ENCODE measurements at regions not wholly inside any gene's neighbourhood (a gene's known extent, or its start where the extent isn't known, plus 50 kb on each side); places are given as distances from the start of the nearest gene placed in this dataset.
"Not testable (repeated sequence)": the region's sequence is repeated elsewhere in the genome, so short reads cannot be mapped to it uniquely, and the experiment has no call there.

- DNase-seq (ENCODE audit: low spot score), result no peak
Observed at GRCh38 chr10:37733822-37734221, 123.6 kb downstream of the ZNF248 start.

- no peak for DNase-seq (ENCODE audit: low spot score)
Observed at GRCh38 chr10:37732685-37733084, 124.7 kb downstream of the ZNF248 start.

GRCh38 chr10:37728830-37729229, 128.6 kb downstream of the ZNF248 start:
- no peak for DNase-seq (ENCODE audit: low spot score)

- DNase-seq (ENCODE audit: low spot score), result no peak
Observed at GRCh38 chr10:37727491-37728352, 129.7 kb downstream of the ZNF248 start.

- no peak for DNase-seq (ENCODE audit: low spot score)
Observed at GRCh38 chr10:37721100-37721499, 136.3 kb downstream of the ZNF248 start.

- DNase-seq (ENCODE audit: low spot score), result not testable (repeated sequence)
Observed at GRCh38 chr10:37718060-37718459, 139.3 kb downstream of the ZNF248 start.

GRCh38 chr10:37713642-37714041, 143.8 kb downstream of the ZNF248 start:
- DNase-seq (ENCODE audit: low spot score), result no peak

GRCh38 chr10:37713132-37713501, 144.3 kb downstream of the ZNF248 start:
- no peak for DNase-seq (ENCODE audit: low spot score)

GRCh38 chr10:37712489-37713131, 144.8 kb downstream of the ZNF248 start:
- DNase-seq (ENCODE audit: low spot score), result no peak

GRCh38 chr10:37711617-37712488, 145.6 kb downstream of the ZNF248 start:
- no peak for DNase-seq (ENCODE audit: low spot score)

GRCh38 chr10:37710831-37711616, 146.4 kb downstream of the ZNF248 start:
- DNase-seq (ENCODE audit: low spot score), result peak; percentile 7

- no peak for DNase-seq (ENCODE audit: low spot score)
Observed at GRCh38 chr10:37707829-37708578, 149.4 kb downstream of the ZNF248 start.

GRCh38 chr10:37704566-37704965, 152.8 kb downstream of the ZNF248 start:
- no peak for DNase-seq (ENCODE audit: low spot score)

GRCh38 chr10:37703833-37704382, 153.5 kb downstream of the ZNF248 start:
- DNase-seq (ENCODE audit: low spot score), result no peak

- DNase-seq (ENCODE audit: low spot score), result no peak
Observed at GRCh38 chr10:37703114-37703513, 154.3 kb downstream of the ZNF248 start.

GRCh38 chr10:37701781-37702493, 155.5 kb downstream of the ZNF248 start:
- DNase-seq (ENCODE audit: low spot score), result no peak

- no peak for DNase-seq (ENCODE audit: low spot score)
Observed at GRCh38 chr10:37700886-37701780, 156.3 kb downstream of the ZNF248 start.

GRCh38 chr10:37687581-37687980, 169.8 kb downstream of the ZNF248 start:
- no peak for DNase-seq (ENCODE audit: low spot score)
